ENCODE measurements at regions not wholly inside any gene's neighbourhood (a gene's known extent, or its start where the extent isn't known, plus 50 kb on each side); places are given as distances from the start of the nearest gene placed in this dataset.

DNA sequence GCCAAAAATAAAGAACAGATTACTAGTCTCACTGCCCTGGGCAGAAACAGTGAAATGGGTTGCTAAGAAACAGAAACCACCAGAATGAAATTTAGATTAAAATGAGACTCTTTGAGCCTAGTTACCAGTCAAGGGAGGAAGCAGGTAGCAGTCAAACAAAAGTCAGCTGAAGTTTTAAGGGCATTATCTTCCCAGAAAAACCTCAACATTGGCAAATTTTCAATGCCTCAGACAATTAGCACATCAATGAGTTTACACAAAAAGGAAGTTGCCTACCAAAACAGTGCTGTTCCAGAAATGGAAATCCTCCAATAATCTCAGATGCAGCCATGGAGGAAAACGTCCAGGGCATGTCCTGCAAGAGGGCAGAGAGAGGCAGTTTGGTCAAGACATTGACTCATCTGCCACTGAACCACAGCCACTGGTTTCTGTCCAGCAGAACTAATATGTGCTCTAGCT is 399.7 kb upstream of the ADGRB3 start:
- Mint-ChIP-seq H3K4me3 (ENCODE audit: low read depth, unreplicated experiment) (no peak overlapping the region), H3K27ac (ENCODE audit: unreplicated experiment) (no peak overlapping the region), H3K4me1 (ENCODE audit: low read depth, unreplicated experiment) (no peaks in the 10 kb centered on the region), H3K9me3 (ENCODE audit: low read depth, unreplicated experiment) (peaks cover 6% of the 10 kb centered on the region), H3K27me3 (ENCODE audit: unreplicated experiment) (no peaks in the 10 kb centered on the region), H3K36me3 (ENCODE audit: insufficient read depth, unreplicated experiment) (no peaks in the 10 kb centered on the region)
- TF ChIP-seq, protein P1, sequence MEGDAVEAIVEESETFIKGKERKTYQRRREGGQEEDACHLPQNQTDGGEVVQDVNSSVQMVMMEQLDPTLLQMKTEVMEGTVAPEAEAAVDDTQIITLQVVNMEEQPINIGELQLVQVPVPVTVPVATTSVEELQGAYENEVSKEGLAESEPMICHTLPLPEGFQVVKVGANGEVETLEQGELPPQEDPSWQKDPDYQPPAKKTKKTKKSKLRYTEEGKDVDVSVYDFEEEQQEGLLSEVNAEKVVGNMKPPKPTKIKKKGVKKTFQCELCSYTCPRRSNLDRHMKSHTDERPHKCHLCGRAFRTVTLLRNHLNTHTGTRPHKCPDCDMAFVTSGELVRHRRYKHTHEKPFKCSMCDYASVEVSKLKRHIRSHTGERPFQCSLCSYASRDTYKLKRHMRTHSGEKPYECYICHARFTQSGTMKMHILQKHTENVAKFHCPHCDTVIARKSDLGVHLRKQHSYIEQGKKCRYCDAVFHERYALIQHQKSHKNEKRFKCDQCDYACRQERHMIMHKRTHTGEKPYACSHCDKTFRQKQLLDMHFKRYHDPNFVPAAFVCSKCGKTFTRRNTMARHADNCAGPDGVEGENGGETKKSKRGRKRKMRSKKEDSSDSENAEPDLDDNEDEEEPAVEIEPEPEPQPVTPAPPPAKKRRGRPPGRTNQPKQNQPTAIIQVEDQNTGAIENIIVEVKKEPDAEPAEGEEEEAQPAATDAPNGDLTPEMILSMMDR (IDR thresholded peaks at IDR 0.05; ENCODE audit: unreplicated experiment), result no peak
- DNase-seq, result no peak
- CTCF ChIA-PET, result no interaction called here
- intact Hi-C loops (cut with micrococcal nuclease; ENCODE audit: unreplicated experiment), result no loop called here
- BruUV-seq (replicated peaks), result no TSS peak

DNA sequence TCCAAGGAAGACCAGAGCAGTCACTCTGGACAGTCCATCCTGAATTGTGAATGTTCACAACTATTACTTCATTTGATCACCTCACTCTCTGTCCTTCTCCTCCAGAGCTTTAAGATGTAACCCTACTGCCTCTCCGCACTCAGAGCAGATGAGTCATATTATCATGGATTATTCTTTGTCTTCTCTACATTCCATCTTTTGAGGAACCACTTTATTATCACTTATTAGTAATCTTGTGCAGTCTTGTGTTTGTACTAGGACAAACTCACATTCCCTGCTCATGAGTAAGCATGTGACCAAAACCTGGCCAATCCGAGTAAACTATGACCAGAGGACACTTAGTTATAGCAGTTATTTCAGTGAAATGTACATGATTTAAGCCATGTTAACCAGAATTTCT is 401.5 kb upstream of the ADGRB3 start:
- Mint-ChIP-seq H3K9me3 (ENCODE audit: low read depth, unreplicated experiment) (peaks cover 9% of the 10 kb centered on the region), H3K27me3 (ENCODE audit: unreplicated experiment) (no peaks in the 10 kb centered on the region), H3K27ac (ENCODE audit: unreplicated experiment) (no peak overlapping the region), H3K4me3 (ENCODE audit: low read depth, unreplicated experiment) (no peak overlapping the region), H3K36me3 (ENCODE audit: insufficient read depth, unreplicated experiment) (no peaks in the 10 kb centered on the region), H3K4me1 (ENCODE audit: low read depth, unreplicated experiment) (no peaks in the 10 kb centered on the region)
- CTCF ChIA-PET, result no interaction called here
- DNase-seq, result no peak
- TF ChIP-seq, protein P1 (IDR thresholded peaks at IDR 0.05; ENCODE audit: unreplicated experiment), result no peak
- intact Hi-C loops (cut with micrococcal nuclease; ENCODE audit: unreplicated experiment), result no loop called here
- no TSS peak for BruUV-seq (replicated peaks)

DNA sequence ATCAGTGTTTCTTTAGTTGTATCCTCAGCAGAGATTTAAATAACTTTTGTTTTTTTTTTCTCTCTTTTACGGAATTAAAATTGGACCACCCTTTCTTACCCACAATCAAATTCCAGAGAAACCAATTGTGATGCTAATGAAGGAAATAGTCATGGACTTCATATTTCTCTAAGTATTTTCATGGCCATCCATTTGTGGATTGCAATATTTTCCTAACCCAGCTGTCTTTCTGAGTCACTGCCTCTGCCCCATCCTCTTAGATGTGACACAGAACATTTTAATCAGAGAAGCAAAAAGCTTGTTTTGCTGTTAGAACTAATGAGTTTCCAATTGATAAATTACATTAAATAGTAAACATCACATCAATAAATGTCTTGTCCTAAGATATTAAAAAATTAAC is 405.5 kb upstream of the ADGRB3 start:
- H3K27me3 Mint-ChIP-seq (ENCODE audit: unreplicated experiment), result no peaks in the 10 kb centered on the region
- no peaks in the 10 kb centered on the region for H3K36me3 Mint-ChIP-seq (ENCODE audit: insufficient read depth, unreplicated experiment)
- H3K27ac Mint-ChIP-seq (ENCODE audit: unreplicated experiment), result no peak overlapping the region
- intact Hi-C loops (cut with micrococcal nuclease; ENCODE audit: unreplicated experiment), result no loop called here
- BruUV-seq (replicated peaks), result no TSS peak
- TF ChIP-seq, protein P1 (IDR thresholded peaks at IDR 0.05; ENCODE audit: unreplicated experiment), result no peak
- CTCF ChIA-PET, result no interaction called here
- no peaks in the 10 kb centered on the region for H3K4me1 Mint-ChIP-seq (ENCODE audit: low read depth, unreplicated experiment)
- H3K4me3 Mint-ChIP-seq (ENCODE audit: low read depth, unreplicated experiment), result no peak overlapping the region
- DNase-seq, result no peak
- H3K9me3 Mint-ChIP-seq (ENCODE audit: low read depth, unreplicated experiment), result peaks cover 13% of the 10 kb centered on the region

GRCh38 chr6:68226460-68226859 is 408.6 kb upstream of the ADGRB3 start:
- H3K9me3 Mint-ChIP-seq (ENCODE audit: low read depth, unreplicated experiment), result peaks cover 18% of the 10 kb centered on the region
- intact Hi-C loops (cut with micrococcal nuclease; ENCODE audit: unreplicated experiment), result no loop called here
- H3K4me1 Mint-ChIP-seq (ENCODE audit: low read depth, unreplicated experiment), result no peaks in the 10 kb centered on the region
- no TSS peak for BruUV-seq (replicated peaks)
- CTCF ChIA-PET, result no interaction called here
- no peaks in the 10 kb centered on the region for H3K27me3 Mint-ChIP-seq (ENCODE audit: unreplicated experiment)
- TF ChIP-seq, protein P1 (IDR thresholded peaks at IDR 0.05; ENCODE audit: unreplicated experiment), result no peak
- H3K36me3 Mint-ChIP-seq (ENCODE audit: insufficient read depth, unreplicated experiment), result no peaks in the 10 kb centered on the region
- no peak for DNase-seq
- H3K4me3 Mint-ChIP-seq (ENCODE audit: low read depth, unreplicated experiment), result no peak overlapping the region
- H3K27ac Mint-ChIP-seq (ENCODE audit: unreplicated experiment), result no peak overlapping the region

Data from Calu3 (cell line).